GM10248 (cell line): ENCODE measurements at regions not wholly inside any gene's neighbourhood (a gene's known extent, or its start where the extent isn't known, plus 50 kb on each side); places are given as distances from the start of the nearest gene placed in this dataset.

ENCODE experiments used
- CTCF ChIA-PET: fragments of 300-600 bp; sonication (Branson Sonifier 250); formaldehyde crosslinking; extraction: SDS; loops from one replicate; lab custom pipeline; 2021; ENCODE audit warnings: antibody characterized with exemption; lab: Yijun Ruan, JAX
- POLR2A ChIA-PET: fragments of 350-650 bp; sonication (Branson Sonifier 250); formaldehyde crosslinking; extraction: SDS; loops from one replicate; lab custom pipeline; 2020; ENCODE audit warnings: antibody characterized with exemption; lab: Yijun Ruan, JAX
- DNase-seq: peaks from one replicate; pipeline ENCODE4 v3.0.0; 2012; ENCODE audit errors: extremely low spot score
- CTCF ChIP-seq: IDR thresholded peaks from 2 replicates; pipeline ENCODE4 v1.5.1; 2012; ENCODE audit warnings: mild to moderate bottlenecking, low read depth; ENCODE audit errors: extremely low read depth, missing control alignments, control extremely low read depth

GRCh38 chr6:33895988-33896387, 92.2 kb upstream of the MLN start:
- DNase-seq: no peak
- no peak for TF ChIP-seq CTCF
- ChIA-PET POLR2A (no interaction called here), CTCF (no interaction called here)

- no peak for DNase-seq
- ChIA-PET CTCF (interaction anchor here (0.9 kb wide), 1 partner anchor 19 kb away, joined by 4 read pairs; no protein-coding TSS in a partner anchor), POLR2A (no interaction called here)
- no peak for TF ChIP-seq CTCF
These were observed 91.5 kb upstream of the MLN start for GRCh38 chr6:33895296-33895695.

- no peak for TF ChIP-seq CTCF
- no peak for DNase-seq
- CTCF ChIA-PET: interaction anchor here (0.9 kb wide), 1 partner anchor 20 kb away, joined by 4 read pairs; no protein-coding TSS in a partner anchor
- POLR2A ChIA-PET: no interaction called here
These were observed 90.6 kb upstream of the MLN start for GRCh38 chr6:33894438-33894837.

GRCh38 chr6:33892581-33893346, 89.0 kb upstream of the MLN start:
- ChIA-PET POLR2A (no interaction called here), CTCF (no interaction called here)
- TF ChIP-seq CTCF: no peak
- no peak for DNase-seq

- ChIA-PET CTCF (no interaction called here), POLR2A (no interaction called here)
- DNase-seq: no peak
- TF ChIP-seq CTCF: no peak
These were observed 84.9 kb upstream of the MLN start for GRCh38 chr6:33888664-33889200.

GRCh38 chr6:33888183-33888582, 84.4 kb upstream of the MLN start:
- CTCF ChIA-PET: no interaction called here
- DNase-seq: no peak
- POLR2A ChIA-PET: no interaction called here
- TF ChIP-seq CTCF: no peak
